Stomach (tissue), 4 donors: ENCODE measurements at regions not wholly inside any gene's neighbourhood (a gene's known extent, or its start where the extent isn't known, plus 50 kb on each side); places are given as distances from the start of the nearest gene placed in this dataset.

ENCODE experiments used
- EP300 ChIP-seq: sonication (generic); formaldehyde crosslinking; IDR thresholded peaks from one replicate; pipeline ENCODE4 v1.6.1; 2017; ENCODE audit warnings: antibody characterized with exemption
- POLR2AphosphoS5 ChIP-seq, 3 donors: sonication (generic); formaldehyde crosslinking; IDR thresholded peaks; one replicate each; pipeline ENCODE4 v1.6.1; 2016; ENCODE audit warnings: antibody characterized with exemption in 3 of 3

- TF ChIP-seq EP300: no peak
- TF ChIP-seq POLR2AphosphoS5 (IDR thresholded peaks at IDR 0.05): no peak
Measured at GRCh38 chr3:34360713-34361112, 562.3 kb downstream of the PDCD6IP start.
